ENCODE measurements at regions not wholly inside any gene's neighbourhood (a gene's known extent, or its start where the extent isn't known, plus 50 kb on each side); places are given as distances from the start of the nearest gene placed in this dataset.
A peak's percentile ranks its signal among the peaks of the same experiment; 100 is the strongest.
"Not testable (repeated sequence)": the region's sequence is repeated elsewhere in the genome, so short reads cannot be mapped to it uniquely, and the experiment has no call there.

- no peak for ATAC-seq
- TF ChIP-seq POU6F1 (CRISPR knock-in tag; IDR thresholded peaks at IDR 0.05; ENCODE audit: borderline replicate concordance, low read depth) (no peak), ZNF70 (CRISPR knock-in tag; IDR thresholded peaks at IDR 0.05) (no peak), ZNF565 (CRISPR knock-in tag; conservative IDR thresholded peaks at IDR 0.05; ENCODE audit: low read depth) (no peak), RARB (CRISPR knock-in tag; IDR thresholded peaks at IDR 0.05) (no peak), PPARA (CRISPR knock-in tag; IDR thresholded peaks at IDR 0.05; ENCODE audit: borderline replicate concordance) (no peak), ZNF8 (CRISPR knock-in tag; IDR thresholded peaks at IDR 0.05) (no peak), ZFP30 (CRISPR knock-in tag; IDR thresholded peaks at IDR 0.05) (no peak)
Measured at GRCh38 chr10:8172604-8173003, 118.1 kb downstream of the GATA3 start.

GRCh38 chr10:8173243-8173865 lies 118.9 kb downstream of the GATA3 start:
- no peak for ATAC-seq
- TF ChIP-seq GLIS3 (CRISPR knock-in tag; IDR thresholded peaks at IDR 0.05) (no peak), BACH2 (CRISPR knock-in tag; IDR thresholded peaks at IDR 0.05; ENCODE audit: borderline replicate concordance) (no peak), ZC3H10 (CRISPR knock-in tag; IDR thresholded peaks at IDR 0.05) (no peak), TCF4 (CRISPR knock-in tag; IDR thresholded peaks at IDR 0.05; ENCODE audit: borderline replicate concordance) (no peak)

GRCh38 chr10:8173866-8174243 lies 119.4 kb downstream of the GATA3 start:
- no peak for ATAC-seq
- TF ChIP-seq ARNTL (CRISPR knock-in tag; IDR thresholded peaks at IDR 0.05; ENCODE audit: borderline replicate concordance, low read depth) (no peak), CSDC2 (CRISPR knock-in tag; IDR thresholded peaks at IDR 0.05) (no peak), ZNF70 (CRISPR knock-in tag; IDR thresholded peaks at IDR 0.05) (no peak), CREB5 (CRISPR knock-in tag; IDR thresholded peaks at IDR 0.05; ENCODE audit: low read depth) (no peak)

GRCh38 chr10:8174762-8175161 lies 120.3 kb downstream of the GATA3 start:
- no peak for TF ChIP-seq ZNF8 (CRISPR knock-in tag; IDR thresholded peaks at IDR 0.05)
- no peak for TF ChIP-seq ZFP3 (CRISPR knock-in tag; IDR thresholded peaks at IDR 0.05)
- TF ChIP-seq TOX (CRISPR knock-in tag; IDR thresholded peaks at IDR 0.05; ENCODE audit: borderline replicate concordance), result no peak
- no peak for TF ChIP-seq POU6F1 (CRISPR knock-in tag; IDR thresholded peaks at IDR 0.05; ENCODE audit: borderline replicate concordance, low read depth)
- no peak for TF ChIP-seq ZC3H10 (CRISPR knock-in tag; IDR thresholded peaks at IDR 0.05)
- TF ChIP-seq PPARA (CRISPR knock-in tag; IDR thresholded peaks at IDR 0.05; ENCODE audit: borderline replicate concordance), result no peak
- no peak for TF ChIP-seq ARNTL (CRISPR knock-in tag; IDR thresholded peaks at IDR 0.05; ENCODE audit: borderline replicate concordance, low read depth)
- TF ChIP-seq ZNF565 (CRISPR knock-in tag; conservative IDR thresholded peaks at IDR 0.05; ENCODE audit: low read depth), result no peak
- TF ChIP-seq OSR1 (CRISPR knock-in tag; IDR thresholded peaks at IDR 0.05), result no peak
- no peak for TF ChIP-seq ISL1 (CRISPR knock-in tag; IDR thresholded peaks at IDR 0.05)
- TF ChIP-seq GLIS3 (CRISPR knock-in tag; IDR thresholded peaks at IDR 0.05), result no peak
- TF ChIP-seq RARB (CRISPR knock-in tag; IDR thresholded peaks at IDR 0.05), result no peak
- TF ChIP-seq ZNF70 (CRISPR knock-in tag; IDR thresholded peaks at IDR 0.05), result no peak
- TF ChIP-seq SNAI2 (CRISPR knock-in tag; IDR thresholded peaks at IDR 0.05), result no peak
- no peak for ATAC-seq

GRCh38 chr10:8177526-8177925 lies 123.0 kb downstream of the GATA3 start:
- ATAC-seq, result not testable (repeated sequence)

- not testable (repeated sequence) for ATAC-seq
- TF ChIP-seq ZNF8 (CRISPR knock-in tag; IDR thresholded peaks at IDR 0.05), result peak; percentile 82
Measured at GRCh38 chr10:8179773-8180172, 125.3 kb downstream of the GATA3 start.
